ENCODE measurements at regions not wholly inside any gene's neighbourhood (a gene's known extent, or its start where the extent isn't known, plus 50 kb on each side); places are given as distances from the start of the nearest gene placed in this dataset.

GRCh38 chr1:60612790-60613189 is 469.6 kb upstream of the NFIA start:
- no peak for TF ChIP-seq CTCF (IDR thresholded peaks at IDR 0.05)
- no peak for TF ChIP-seq POLR2A (IDR thresholded peaks at IDR 0.05)

Measured in suprapubic skin (tissue), 3 donors.